GM18520 (cell line): ENCODE measurements at regions not wholly inside any gene's neighbourhood (a gene's known extent, or its start where the extent isn't known, plus 50 kb on each side); places are given as distances from the start of the nearest gene placed in this dataset.

Experiments
- ATAC-seq: cut with Tn5 transposase; IDR thresholded peaks from one replicate; pipeline ENCODE4 v1.9.1; 2021; ENCODE audit not compliant: unreplicated experiment

DNA sequence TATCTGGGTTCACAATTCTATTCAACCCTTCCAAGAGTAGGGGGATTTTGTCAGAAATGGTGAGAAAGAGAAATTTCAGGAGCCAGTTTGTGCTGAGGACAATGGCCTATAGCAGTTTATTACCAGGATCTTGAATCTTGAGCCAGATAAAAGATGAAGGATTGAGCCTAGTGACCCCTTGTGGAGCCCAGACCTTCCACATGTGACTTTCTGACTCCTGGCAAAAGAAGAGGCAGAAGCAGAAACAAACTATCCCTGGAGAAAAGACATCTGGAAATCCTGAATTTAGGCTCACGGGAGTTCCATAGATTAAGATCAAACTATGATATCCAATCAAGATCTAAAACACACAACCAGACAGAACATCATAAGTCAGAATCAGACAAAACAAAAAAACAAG lies 60.9 kb upstream of the CHRM2 start:
- ATAC-seq = no peak

GRCh38 chr7:136803028-136803427 lies 65.4 kb upstream of the CHRM2 start:
- no peak for ATAC-seq

- no peak for ATAC-seq
Measured at GRCh38 chr7:136783934-136784333, 84.5 kb upstream of the CHRM2 start.

- ATAC-seq = no peak
Measured at GRCh38 chr7:136741941-136742340, 126.5 kb upstream of the CHRM2 start.

DNA sequence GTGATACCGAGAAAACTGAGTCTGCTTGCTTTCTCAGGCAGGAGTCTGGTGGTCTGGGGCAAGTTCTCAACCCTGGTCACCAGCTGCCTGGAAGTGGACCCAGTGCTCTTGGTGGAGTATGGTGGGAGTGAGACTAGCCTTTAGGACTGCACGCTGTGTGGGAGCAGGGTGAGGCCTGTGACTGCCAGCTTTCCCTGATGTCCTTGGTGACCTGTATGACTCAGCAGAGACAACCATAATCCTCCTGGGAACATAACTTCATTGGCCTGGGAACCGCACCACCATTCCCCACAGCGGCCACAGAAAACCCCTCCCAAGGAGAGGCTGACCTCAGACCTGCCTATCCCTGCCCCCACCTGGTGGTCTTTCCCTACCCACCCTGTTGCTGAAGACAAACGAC lies 139.5 kb upstream of the CHRM2 start:
- no peak for ATAC-seq

DNA sequence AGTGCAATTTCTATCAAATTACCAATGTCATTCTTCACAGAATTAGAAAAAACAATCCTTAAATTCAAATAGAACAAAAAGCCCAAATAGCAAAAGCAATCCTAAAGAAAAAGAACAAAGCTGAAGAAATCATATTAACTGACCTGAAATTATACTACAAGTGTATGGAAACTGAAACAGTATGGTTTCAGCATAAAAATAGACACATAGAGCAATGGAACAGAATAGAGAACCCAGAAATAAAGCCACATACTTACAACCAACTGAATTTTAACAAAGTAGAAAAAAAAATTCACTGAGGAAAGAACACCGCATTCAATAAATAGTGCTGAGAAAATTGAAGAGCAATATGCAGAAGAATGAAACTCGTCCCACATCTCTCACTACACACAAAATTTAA lies 142.0 kb upstream of the CHRM2 start:
- ATAC-seq = no peak

- ATAC-seq = no peak
Measured at GRCh38 chr7:136717910-136718557, 150.4 kb upstream of the CHRM2 start.

DNA sequence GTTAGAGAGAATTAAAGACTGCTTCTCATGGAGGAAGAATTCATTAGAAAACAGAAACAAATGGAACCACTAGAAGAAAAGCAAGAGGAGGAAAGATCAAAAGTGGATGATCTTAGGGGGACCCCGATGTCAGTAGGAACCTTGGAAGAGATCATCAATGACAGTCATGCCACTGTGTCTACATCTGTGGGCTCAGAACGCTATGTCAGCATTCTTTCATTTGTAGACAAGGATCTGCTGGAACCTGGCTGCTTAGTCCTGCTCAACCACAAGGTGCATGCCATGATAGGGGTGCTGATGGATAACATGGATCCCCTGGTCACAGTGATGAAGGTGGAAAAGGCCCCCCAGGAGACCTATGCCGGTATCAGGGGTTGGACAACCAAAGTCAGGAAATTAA lies 154.4 kb upstream of the CHRM2 start:
- ATAC-seq = no peak

DNA sequence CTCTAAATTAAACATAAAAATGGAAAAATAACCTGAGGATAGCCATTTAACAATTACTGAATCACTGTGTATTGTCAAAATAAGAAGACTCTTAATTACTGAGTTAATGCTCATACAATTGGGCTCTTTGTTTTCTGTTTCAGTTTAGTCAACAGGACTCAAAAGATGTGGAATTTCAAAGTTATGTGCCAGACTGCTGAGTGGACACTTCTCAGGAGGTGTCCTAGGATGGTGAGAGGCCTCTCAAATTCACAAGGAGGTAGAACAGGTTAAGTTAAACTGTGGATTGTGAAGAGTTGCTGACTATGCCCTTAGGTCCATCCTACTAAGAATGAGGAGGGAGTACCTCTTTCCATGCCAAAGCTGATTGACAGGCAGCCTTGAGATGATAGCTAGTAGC lies 157.7 kb upstream of the CHRM2 start:
- ATAC-seq = no peak

DNA sequence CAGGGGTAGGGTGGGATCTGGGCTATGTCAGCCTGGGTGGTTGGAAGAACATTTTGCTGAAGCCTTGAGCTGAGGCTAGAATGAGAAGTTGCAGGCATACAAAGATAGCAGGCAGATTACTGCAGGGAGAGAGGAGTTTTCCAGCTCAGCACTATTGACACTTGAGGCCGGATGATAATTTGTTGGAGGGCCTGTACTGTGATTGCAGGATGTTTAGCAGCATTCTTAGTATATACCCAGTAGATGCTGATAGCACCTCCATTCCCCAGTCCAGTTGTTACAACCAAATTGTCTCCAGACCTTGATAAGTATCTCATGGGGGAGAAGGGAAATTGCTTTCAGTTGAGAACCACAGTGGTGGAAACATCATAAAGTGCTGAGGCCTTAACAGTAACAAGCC lies 158.6 kb upstream of the CHRM2 start:
- no peak for ATAC-seq

DNA sequence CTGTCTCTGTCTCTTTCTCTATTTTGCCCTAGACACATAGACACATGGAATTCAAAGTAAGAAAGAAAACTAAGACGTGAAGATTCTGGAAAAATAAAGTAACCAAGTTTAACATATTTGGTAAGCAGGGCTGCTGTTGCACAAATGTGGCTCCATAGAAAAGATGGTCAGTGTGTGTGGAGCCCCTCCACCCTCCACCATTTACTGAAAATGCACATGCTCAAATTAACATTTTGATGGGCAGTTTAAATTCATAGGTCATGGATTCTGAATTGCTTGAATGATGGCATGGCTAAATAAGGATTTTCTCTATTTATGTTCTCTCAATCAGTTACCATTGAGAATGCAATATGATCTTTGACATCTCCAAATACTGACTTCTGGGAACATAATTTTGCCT lies 165.5 kb upstream of the CHRM2 start:
- no peak for ATAC-seq

- no peak for ATAC-seq
Measured at GRCh38 chr7:136698977-136699376, 169.5 kb upstream of the CHRM2 start.

DNA sequence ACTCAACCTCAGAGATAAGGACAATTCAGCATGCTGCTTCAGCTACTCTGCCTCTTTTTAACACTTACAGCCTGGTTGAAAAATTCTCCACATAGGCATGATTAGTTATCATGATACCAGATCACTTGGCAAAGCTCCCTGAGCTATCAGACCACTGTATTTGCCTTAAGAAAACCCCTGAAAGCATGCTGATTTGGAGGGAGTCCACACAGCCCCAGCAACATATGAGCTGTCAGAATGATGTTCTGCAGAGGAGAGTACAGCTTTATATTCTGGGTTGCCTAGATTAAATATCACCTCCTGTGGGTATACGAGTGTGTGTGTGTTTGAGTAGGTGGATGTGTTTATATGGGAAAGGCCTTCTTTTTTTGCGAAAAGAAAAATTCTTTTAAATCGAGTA lies 170.2 kb upstream of the CHRM2 start:
- ATAC-seq = no peak

DNA sequence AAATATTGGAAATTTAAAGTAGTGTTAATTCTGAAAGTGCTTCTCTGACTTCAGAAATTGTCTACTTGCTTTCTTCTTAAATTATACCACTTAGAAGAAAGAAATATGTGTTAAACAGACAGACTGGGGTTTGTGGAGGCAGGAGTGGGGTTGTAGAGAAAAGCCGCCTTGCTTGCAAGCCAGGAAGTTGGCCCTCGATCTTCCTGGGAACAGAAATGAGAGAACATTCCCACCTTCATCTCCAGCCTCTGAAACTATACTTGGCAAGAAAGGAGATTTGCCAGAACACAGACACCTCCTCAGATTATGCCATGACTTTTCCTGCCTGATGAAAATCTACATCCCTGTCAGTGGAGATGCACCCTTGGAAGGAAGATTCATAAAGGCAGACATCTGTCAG lies 171.2 kb upstream of the CHRM2 start:
- no peak for ATAC-seq

DNA sequence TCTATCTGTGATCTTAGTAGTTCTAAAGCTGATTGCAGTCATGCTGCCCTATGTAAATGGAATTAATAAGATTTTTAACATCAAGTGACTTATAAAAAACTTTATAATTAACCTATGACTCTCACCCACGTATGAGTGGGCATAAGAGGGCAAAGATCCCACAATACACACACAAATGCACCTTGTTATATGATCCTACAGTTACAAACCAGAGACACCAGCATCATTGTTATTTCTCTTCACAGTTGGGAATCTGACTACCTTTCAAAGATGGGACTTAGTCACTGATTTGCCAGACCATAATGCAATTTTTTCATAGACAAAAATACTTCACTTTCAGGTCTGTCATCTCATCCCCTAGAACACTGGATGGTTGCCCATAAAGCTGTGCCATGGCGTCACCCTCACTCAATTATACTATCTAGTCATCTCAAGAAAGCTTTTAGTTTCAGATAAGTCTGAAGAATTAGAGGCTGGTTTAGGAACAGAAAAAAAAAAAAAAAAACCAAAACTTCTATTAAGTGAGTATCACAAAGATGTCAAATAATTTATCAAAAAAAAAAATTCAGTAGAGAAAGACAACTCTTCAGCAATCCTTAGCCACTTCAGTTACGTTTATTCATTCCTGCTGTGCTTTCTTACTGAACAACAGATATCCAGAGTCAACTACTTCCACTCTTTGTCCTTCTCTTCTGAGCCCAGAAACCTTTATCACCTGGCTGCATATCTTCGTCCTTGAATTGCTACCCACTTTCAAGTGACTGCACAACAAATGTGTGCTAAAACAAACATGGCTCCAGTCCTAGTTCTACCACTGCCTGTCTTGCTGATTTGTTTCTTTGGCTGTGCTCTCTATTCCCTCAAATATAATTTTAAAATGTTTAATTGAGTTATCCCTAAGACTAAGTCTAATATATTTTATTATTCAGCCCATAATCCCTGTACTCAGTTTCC lies 175.0 kb upstream of the CHRM2 start:
- peak; percentile 46 for ATAC-seq

GRCh38 chr7:136692221-136692620 lies 176.2 kb upstream of the CHRM2 start:
- ATAC-seq = no peak

- ATAC-seq = no peak
Measured at GRCh38 chr7:136688601-136689000, 179.9 kb upstream of the CHRM2 start.

DNA sequence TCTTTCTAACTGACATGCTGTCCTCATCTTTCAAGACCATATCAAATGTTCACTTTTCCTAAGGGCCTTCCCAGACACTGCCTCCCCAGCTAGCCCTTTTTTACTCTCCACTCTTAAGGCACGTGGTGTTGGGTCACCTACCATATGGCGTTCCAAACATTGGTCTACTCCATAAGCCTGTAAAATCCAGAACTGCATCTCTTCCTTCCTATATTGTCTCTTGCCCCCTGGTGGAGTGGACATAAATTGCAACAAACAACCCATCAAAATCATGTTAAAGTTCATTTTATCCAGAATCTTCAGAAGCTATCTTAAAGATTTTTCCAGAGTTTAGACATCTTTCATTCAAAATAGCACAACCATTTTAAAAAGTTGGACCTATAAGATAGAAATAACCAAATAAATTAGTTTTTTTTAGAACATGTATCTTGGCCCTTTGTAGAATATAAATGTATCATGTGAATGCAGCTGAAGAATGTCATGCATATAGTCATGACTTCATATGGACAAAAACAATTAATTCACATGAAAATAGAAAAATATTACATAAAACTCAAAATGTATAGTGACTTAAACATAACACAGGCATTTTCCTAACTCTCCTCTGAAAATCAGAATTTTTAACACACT lies 180.6 kb upstream of the CHRM2 start:
- no peak for ATAC-seq

DNA sequence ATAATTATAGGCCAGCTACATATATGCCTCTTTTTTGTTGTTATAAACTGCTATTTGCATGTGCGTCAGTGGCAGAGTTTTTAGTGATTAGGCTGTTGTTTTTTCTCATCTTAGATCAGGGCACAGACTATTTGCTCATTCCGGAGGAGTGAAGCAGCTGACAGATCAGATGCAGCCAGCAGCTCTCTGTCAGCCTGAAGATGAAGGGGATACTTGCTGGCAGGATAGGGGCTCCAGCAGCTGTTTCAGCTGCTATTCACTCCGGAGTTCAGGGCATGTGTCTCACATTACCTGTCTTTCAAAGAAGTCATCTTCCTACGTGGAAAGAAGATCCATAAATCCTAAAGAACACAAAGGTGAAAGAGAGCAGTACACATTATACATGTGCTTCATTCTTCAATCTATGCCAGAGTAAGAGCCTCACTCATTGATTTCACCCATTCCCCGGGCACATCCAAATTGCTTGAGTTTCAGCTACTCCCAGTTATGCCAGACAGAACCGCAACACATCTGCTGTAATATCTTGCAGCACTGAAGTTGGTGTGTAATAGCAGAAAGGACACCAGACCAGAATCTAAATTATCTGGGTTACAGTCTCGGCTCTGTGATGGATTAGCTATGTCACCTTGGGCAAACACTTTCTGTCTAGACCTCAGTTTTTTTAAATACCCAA lies 182.8 kb upstream of the CHRM2 start:
- ATAC-seq = no peak

DNA sequence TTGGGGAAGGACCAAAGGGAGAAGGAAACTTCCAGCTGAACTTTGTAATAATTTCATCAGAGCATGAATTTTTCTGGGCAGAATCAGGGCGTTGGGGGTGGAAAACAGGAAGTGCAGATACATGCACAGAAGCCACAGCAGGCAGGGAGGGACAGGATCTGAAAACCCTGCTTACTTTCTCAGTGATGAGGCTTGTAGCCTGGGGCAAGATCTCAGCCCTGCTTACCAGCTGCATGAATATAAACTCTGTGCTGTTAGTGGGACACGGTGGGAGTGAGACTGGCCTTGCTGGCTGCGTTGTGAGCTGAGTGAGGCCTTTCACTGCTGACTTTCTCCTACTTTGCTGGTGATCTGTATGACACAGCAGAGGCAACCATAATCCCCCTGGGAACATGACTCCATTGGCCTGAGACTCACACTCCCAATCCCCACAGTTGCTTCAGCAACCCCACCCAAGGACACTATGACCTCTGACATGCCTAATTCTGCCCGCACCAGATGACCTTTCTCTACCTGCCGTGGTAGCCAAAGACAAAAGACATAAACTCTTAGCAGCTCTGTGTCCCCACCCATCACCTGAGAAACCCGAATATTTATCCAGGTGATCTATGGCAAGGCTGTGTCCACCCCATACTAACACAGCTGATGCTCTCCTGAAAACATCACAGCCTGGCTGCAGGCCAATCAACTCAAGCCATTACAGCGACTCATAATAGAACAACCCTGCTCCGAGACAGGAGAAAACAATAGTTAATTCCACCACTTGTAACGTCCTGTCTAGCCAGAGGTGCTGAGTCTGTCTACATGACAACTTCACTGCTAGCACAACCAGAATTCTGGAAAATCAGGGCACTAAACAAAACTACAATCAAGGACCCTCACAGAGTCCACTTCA lies 190.7 kb upstream of the CHRM2 start:
- no peak for ATAC-seq
